RWPE1 (cell line): ENCODE measurements at regions not wholly inside any gene's neighbourhood (a gene's known extent, or its start where the extent isn't known, plus 50 kb on each side); places are given as distances from the start of the nearest gene placed in this dataset.

Experiments
- CTCF ChIA-PET: fragments of 350-600 bp; sonication (Branson Sonifier 250); formaldehyde crosslinking; extraction: SDS; loops from one replicate; lab custom pipeline; 2021; lab: Yijun Ruan, JAX
- POLR2A ChIA-PET: fragments of 400-600 bp; formaldehyde crosslinking; extraction: SDS; loops from one replicate; lab custom pipeline; 2020; ENCODE audit warnings: antibody characterized with exemption; ENCODE audit not compliant: low non-redundant PET; lab: Yijun Ruan, JAX
- DNase-seq: peaks from one replicate; pipeline ENCODE4 v3.0.0; 2012; ENCODE audit warnings: low spot score
- H3K27ac ChIP-seq: fragments of 450-650 bp; 2 replicates; pipeline ENCODE4 v1.5.1; 2017
- TF ChIP-seq, protein P1 (sequence below): fragments of 450-650 bp; conservative IDR thresholded peaks from 2 replicates; pipeline ENCODE4 v1.5.1; 2017; ENCODE audit warnings: low read depth, mild to moderate bottlenecking

DNA sequence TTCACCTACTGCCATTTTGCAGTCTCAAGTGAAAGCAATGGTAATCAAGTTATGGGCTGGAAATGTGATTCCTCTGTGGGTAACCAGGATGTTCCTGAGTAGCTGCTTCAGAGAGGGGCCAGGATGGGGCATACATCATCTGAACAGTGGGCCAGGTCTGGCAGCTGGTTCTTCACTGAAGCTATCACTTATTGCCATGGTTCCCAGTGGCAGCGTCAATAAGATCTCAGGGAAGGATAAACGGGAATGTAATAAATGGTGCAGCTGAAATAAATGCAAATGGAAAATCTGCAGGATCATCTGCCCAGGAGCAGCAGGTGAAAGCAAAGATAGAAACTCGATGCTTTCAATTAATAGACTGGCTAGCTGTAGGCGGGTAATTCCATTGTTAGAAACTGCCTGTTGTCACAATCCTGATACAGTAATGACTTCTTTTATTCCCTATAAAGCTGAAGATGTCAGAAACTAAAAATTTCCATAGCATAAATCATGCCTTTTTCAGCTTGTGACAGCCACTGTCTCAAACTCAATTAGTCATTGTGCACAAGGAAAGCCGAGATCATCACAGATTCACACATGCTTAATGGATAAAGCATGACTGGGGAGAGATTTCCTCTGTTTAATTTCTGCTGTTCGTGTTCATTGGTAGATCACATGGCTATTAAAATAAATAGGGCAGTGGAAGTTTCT lies 56.2 kb upstream of the CCDC85A start:
- ChIA-PET POLR2A (interaction anchor here (0.6 kb wide), 1 partner anchor 20 kb away, joined by 3 read pairs; no protein-coding TSS in a partner anchor), CTCF (no interaction called here)
- TF ChIP-seq, protein P1, sequence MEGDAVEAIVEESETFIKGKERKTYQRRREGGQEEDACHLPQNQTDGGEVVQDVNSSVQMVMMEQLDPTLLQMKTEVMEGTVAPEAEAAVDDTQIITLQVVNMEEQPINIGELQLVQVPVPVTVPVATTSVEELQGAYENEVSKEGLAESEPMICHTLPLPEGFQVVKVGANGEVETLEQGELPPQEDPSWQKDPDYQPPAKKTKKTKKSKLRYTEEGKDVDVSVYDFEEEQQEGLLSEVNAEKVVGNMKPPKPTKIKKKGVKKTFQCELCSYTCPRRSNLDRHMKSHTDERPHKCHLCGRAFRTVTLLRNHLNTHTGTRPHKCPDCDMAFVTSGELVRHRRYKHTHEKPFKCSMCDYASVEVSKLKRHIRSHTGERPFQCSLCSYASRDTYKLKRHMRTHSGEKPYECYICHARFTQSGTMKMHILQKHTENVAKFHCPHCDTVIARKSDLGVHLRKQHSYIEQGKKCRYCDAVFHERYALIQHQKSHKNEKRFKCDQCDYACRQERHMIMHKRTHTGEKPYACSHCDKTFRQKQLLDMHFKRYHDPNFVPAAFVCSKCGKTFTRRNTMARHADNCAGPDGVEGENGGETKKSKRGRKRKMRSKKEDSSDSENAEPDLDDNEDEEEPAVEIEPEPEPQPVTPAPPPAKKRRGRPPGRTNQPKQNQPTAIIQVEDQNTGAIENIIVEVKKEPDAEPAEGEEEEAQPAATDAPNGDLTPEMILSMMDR, result no peak
- no peak for DNase-seq
- H3K27ac ChIP-seq, result no peak overlapping the region

DNA sequence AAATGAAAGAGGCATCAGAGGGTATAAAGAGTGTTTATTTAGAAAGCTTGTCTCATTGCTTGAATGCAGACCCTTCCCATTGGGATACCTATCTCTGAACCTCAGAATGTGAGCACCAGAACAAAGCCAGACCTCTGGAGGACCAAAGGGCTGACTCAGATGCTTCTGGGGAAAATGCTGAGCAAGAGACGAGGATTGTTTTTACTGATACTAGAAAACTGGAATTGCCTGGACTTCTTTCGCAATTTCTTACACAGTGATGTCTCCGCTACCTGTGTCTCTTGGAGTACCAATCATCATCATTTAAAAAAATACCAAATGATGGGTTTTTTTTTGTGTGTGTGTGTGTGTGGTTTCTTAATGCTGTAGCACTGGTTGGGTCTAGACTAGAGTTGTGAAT lies 55.6 kb upstream of the CCDC85A start:
- no peak for DNase-seq
- ChIA-PET POLR2A (interaction anchor here (0.6 kb wide), 1 partner anchor 21 kb away, joined by 3 read pairs; no protein-coding TSS in a partner anchor), CTCF (interaction anchor here (1.2 kb wide), 1 partner anchor 410 kb away, joined by 8 read pairs; no protein-coding TSS in a partner anchor)
- H3K27ac ChIP-seq, result no peak overlapping the region
- TF ChIP-seq, protein P1, result no peak

DNA sequence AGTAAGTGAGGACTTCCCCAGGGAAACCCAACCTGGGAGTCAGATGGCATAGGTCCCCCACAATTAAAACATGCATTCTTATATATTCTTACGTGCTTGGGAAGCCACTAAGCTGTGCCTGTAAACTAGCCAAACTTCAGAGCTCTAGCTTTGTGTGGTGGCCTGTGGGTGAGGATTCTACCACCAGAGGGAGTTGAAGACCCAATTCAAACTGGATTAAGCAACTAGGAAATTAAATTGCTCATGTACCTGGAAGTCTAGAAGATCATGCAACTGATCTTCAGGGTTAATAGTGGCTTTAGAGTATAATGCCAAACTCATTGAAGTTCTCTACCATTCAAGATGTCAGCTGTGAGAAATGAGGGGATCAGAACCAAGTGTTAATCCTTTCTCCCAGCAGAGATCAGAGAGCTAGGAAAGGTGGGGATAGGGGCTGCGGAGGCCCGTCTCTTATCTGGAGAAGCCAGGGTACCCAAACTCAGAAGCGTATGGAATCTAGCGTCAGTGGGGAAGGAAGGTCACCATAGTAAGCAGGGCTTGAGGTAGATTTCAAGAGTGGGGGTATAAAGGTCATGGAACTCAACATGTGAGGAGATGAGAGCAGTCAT lies 53.2 kb upstream of the CCDC85A start:
- DNase-seq, result peak; percentile 16
- H3K27ac ChIP-seq, result no peak overlapping the region
- ChIA-PET POLR2A (no interaction called here), CTCF (interaction anchor here (0.5 to 1.3 kb wide), 11 partner anchors 9 to 1492 kb away, joined by 3 to 5 read pairs (median 4); no protein-coding TSS in a partner anchor)
- TF ChIP-seq, protein P1, result peak; percentile 62

DNA sequence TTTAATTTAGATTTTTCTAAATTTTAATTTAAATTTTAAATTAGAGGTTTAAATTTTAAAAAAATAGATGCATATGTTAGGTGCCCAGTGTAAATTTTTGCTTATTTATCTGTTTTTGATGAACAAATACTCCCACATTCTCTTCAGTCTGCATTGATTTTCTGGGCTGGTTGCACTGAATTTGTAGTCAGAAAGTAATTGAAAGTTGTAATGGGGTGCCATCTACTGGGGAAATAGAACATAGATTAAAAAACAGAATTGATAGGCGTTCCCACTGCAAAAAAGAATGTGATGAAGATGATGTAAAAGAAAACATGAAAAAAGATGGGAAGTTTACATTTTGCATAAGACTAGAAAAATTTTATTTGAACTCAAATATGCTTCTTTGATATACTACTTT lies 51.7 kb upstream of the CCDC85A start:
- ChIA-PET POLR2A (no interaction called here), CTCF (no interaction called here)
- TF ChIP-seq, protein P1, result peak; percentile 75
- DNase-seq, result peak; percentile 42
- no peak overlapping the region for H3K27ac ChIP-seq

DNA sequence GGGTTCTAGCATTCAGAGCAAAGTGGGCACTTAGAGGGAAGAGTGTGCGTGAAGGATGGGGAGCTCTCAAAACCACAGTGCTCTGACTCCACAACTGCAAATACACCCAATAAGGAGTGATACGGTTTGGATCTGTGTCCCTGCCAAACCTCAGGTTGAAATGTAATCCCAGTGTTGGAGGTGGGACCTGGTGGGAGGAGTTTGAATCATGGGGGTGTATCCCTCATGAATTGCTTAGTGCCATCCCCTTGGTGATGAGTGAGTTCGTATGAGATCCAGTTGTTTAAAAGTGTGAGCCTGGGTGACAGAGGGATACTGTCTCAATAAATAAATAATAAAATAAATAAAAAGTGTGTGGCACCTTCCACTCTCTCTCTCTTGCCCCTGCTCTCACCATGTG lies 50.3 kb upstream of the CCDC85A start:
- H3K27ac ChIP-seq, result no peak overlapping the region
- TF ChIP-seq, protein P1, result no peak
- POLR2A ChIA-PET, result no interaction called here
- CTCF ChIA-PET, result no interaction called here
- DNase-seq, result no peak

DNA sequence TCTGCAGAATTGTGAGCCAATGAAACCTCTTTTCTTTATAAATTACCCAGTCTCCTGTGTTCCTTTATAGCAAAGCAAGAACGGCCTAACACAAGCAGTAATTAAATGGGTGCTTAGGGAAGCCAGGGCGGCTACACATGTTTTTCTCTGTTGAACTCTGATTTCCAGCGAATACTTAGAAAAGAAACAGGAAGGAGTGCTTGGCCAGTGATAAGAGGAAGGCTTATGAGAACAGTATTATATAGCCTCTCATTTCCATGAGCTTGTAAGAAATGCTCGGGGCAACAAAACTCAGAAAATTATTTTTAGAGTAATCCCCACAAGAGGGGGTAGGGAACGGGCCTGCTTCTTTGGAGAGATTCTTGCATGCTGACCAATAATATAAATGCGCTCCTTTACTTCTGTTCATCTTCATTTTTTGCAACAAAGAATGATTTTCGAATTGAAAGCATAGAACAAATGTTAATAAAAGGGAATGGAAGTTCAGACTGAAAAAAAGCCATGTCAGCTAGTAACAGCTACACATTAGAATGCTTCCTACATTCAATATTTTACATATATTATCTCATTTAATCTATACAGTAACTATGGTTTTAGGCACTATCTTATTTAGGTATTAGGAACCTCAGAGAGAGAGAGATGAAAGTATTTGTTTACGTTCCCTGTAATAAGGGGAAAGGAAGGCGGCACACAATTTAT lies 49.7 kb upstream of the CCDC85A start:
- no peak overlapping the region for H3K27ac ChIP-seq
- TF ChIP-seq, protein P1, result no peak
- CTCF ChIA-PET, result no interaction called here
- POLR2A ChIA-PET, result no interaction called here
- DNase-seq, result no peak
